ENCODE measurements at regions not wholly inside any gene's neighbourhood (a gene's known extent, or its start where the extent isn't known, plus 50 kb on each side); places are given as distances from the start of the nearest gene placed in this dataset.

- no peaks in the 10 kb centered on the region for H3K9me2 ChIP-seq (replicated peaks; ENCODE audit: insufficient read depth)
- DNase-seq (ENCODE audit: low spot score): no peak
- TF ChIP-seq EZH2 (IDR thresholded peaks at IDR 0.05; ENCODE audit: borderline replicate concordance) (no peak), EZH2phosphoT487 (IDR thresholded peaks at IDR 0.05; ENCODE audit: low read depth, severe bottlenecking, unreplicated experiment) (no peak), CTCF (IDR thresholded peaks at IDR 0.05; ENCODE audit: poor library complexity) (no peak)
- WGBS (ENCODE audit: low lambda C conversion rate, missing lambda C conversion rate): 90% methylated on average over 5 of the region's 5 CpGs
- no peaks in the 10 kb centered on the region for H3K27me3 ChIP-seq
- H3K4me3 ChIP-seq: no peak overlapping the region
- no peaks in the 10 kb centered on the region for H3K79me2 ChIP-seq
- H3K4me1 ChIP-seq (ENCODE audit: insufficient read depth): no peaks in the 10 kb centered on the region
- H3K9me3 ChIP-seq (ENCODE audit: low read depth): no peaks in the 10 kb centered on the region
- no peak overlapping the region for H3K4me2 ChIP-seq
- no peaks in the 10 kb centered on the region for H3K36me3 ChIP-seq (replicated peaks; ENCODE audit: insufficient read depth, low read depth)
- no peak overlapping the region for H2AFZ ChIP-seq
- H4K20me1 ChIP-seq (ENCODE audit: insufficient read depth, poor library complexity, severe bottlenecking): no peaks in the 10 kb centered on the region
- no peak overlapping the region for H3K27ac ChIP-seq
Measured at GRCh38 chr5:158529454-158529853, 570.3 kb downstream of the EBF1 start.

- Histone ChIP-seq H3K4me2 (no peak overlapping the region), H3K4me1 (ENCODE audit: insufficient read depth) (no peaks in the 10 kb centered on the region), H3K36me3 (replicated peaks; ENCODE audit: insufficient read depth, low read depth) (no peaks in the 10 kb centered on the region), H3K4me3 (no peak overlapping the region), H3K27ac (no peak overlapping the region), H3K9me2 (replicated peaks; ENCODE audit: insufficient read depth) (no peaks in the 10 kb centered on the region), H3K79me2 (no peaks in the 10 kb centered on the region), H4K20me1 (ENCODE audit: insufficient read depth, poor library complexity, severe bottlenecking) (no peaks in the 10 kb centered on the region), H3K27me3 (no peaks in the 10 kb centered on the region), H3K9me3 (ENCODE audit: low read depth) (no peaks in the 10 kb centered on the region), H2AFZ (no peak overlapping the region)
- TF ChIP-seq EZH2phosphoT487 (IDR thresholded peaks at IDR 0.05; ENCODE audit: low read depth, severe bottlenecking, unreplicated experiment) (no peak), CTCF (IDR thresholded peaks at IDR 0.05; ENCODE audit: poor library complexity) (no peak), EZH2 (IDR thresholded peaks at IDR 0.05; ENCODE audit: borderline replicate concordance) (no peak)
- DNase-seq (ENCODE audit: low spot score): no peak
- WGBS (ENCODE audit: low lambda C conversion rate, missing lambda C conversion rate): 83% methylated on average over 4 of the region's 4 CpGs
Measured at GRCh38 chr5:158525663-158526062, 574.1 kb downstream of the EBF1 start.

- Histone ChIP-seq H3K4me2 (no peak overlapping the region), H4K20me1 (ENCODE audit: insufficient read depth, poor library complexity, severe bottlenecking) (no peaks in the 10 kb centered on the region), H3K79me2 (no peaks in the 10 kb centered on the region), H3K9me3 (ENCODE audit: low read depth) (no peaks in the 10 kb centered on the region), H2AFZ (no peak overlapping the region), H3K9me2 (replicated peaks; ENCODE audit: insufficient read depth) (no peaks in the 10 kb centered on the region), H3K4me1 (ENCODE audit: insufficient read depth) (no peaks in the 10 kb centered on the region), H3K27me3 (no peaks in the 10 kb centered on the region), H3K4me3 (no peak overlapping the region), H3K27ac (no peak overlapping the region), H3K36me3 (replicated peaks; ENCODE audit: insufficient read depth, low read depth) (no peaks in the 10 kb centered on the region)
- DNase-seq (ENCODE audit: low spot score): no peak
- TF ChIP-seq EZH2phosphoT487 (IDR thresholded peaks at IDR 0.05; ENCODE audit: low read depth, severe bottlenecking, unreplicated experiment) (no peak), EZH2 (IDR thresholded peaks at IDR 0.05; ENCODE audit: borderline replicate concordance) (no peak), CTCF (IDR thresholded peaks at IDR 0.05; ENCODE audit: poor library complexity) (no peak)
Measured at GRCh38 chr5:158524070-158524469, 575.6 kb downstream of the EBF1 start.

- 71% methylated on average over 2 of the region's 2 CpGs for WGBS (ENCODE audit: low lambda C conversion rate, missing lambda C conversion rate)
- Histone ChIP-seq H3K4me2 (no peak overlapping the region), H3K4me1 (ENCODE audit: insufficient read depth) (no peaks in the 10 kb centered on the region), H3K79me2 (no peaks in the 10 kb centered on the region), H2AFZ (no peak overlapping the region), H3K27me3 (no peaks in the 10 kb centered on the region), H3K27ac (no peak overlapping the region), H3K9me2 (replicated peaks; ENCODE audit: insufficient read depth) (no peaks in the 10 kb centered on the region), H3K4me3 (no peak overlapping the region), H3K9me3 (ENCODE audit: low read depth) (no peaks in the 10 kb centered on the region), H3K36me3 (replicated peaks; ENCODE audit: insufficient read depth, low read depth) (no peaks in the 10 kb centered on the region), H4K20me1 (ENCODE audit: insufficient read depth, poor library complexity, severe bottlenecking) (no peaks in the 10 kb centered on the region)
- DNase-seq (ENCODE audit: low spot score): no peak
- TF ChIP-seq EZH2 (IDR thresholded peaks at IDR 0.05; ENCODE audit: borderline replicate concordance): no peak
- TF ChIP-seq CTCF (IDR thresholded peaks at IDR 0.05; ENCODE audit: poor library complexity): no peak
- no peak for TF ChIP-seq EZH2phosphoT487 (IDR thresholded peaks at IDR 0.05; ENCODE audit: low read depth, severe bottlenecking, unreplicated experiment)
Measured at GRCh38 chr5:158522776-158523175, 576.9 kb downstream of the EBF1 start.
